Ascending aorta (tissue), 2 donors: ENCODE measurements at regions not wholly inside any gene's neighbourhood (a gene's known extent, or its start where the extent isn't known, plus 50 kb on each side); places are given as distances from the start of the nearest gene placed in this dataset.
A peak's percentile ranks its signal among the peaks of the same experiment; 100 is the strongest.
"Not testable (repeated sequence)": the region's sequence is repeated elsewhere in the genome, so short reads cannot be mapped to it uniquely, and the experiment has no call there.

Experiments
- DNase-seq, 2 donors: peaks; one replicate each; pipeline ENCODE4 v3.0.0-alpha.2; 2019; ENCODE audit warnings: low spot score in 2 of 2
- H3K27ac ChIP-seq, 2 donors: fragments of 200-600 bp; sonication (generic); one replicate each; pipeline ENCODE4 v1.5.1; 2016 to 2017; ENCODE audit warnings: mild to moderate bottlenecking in 1 of 2
- H3K27me3 ChIP-seq: fragments of 200-600 bp; sonication (generic); one replicate; pipeline ENCODE4 v1.5.1; 2017
- H3K36me3 ChIP-seq, 2 donors: fragments of 200-600 bp; sonication (generic); one replicate each; pipeline ENCODE4 v1.5.1; 2016
- H3K4me1 ChIP-seq, 2 donors: fragments of 200-600 bp; sonication (generic); one replicate each; pipeline ENCODE4 v1.5.1; 2016 to 2017; ENCODE audit warnings: mild to moderate bottlenecking in 1 of 2
- H3K4me3 ChIP-seq, 2 donors: fragments of 200-600 bp; sonication (generic); one replicate each; pipeline ENCODE4 v1.5.1; 2016 to 2017; ENCODE audit warnings: mild to moderate bottlenecking in 1 of 2
- H3K9me3 ChIP-seq, 2 donors: fragments of 200-600 bp; sonication (generic); one replicate each; pipeline ENCODE4 v1.5.1; 2016
- CTCF ChIP-seq, 3 experiments: fragments of 200-600 bp in 2 of 3; fragments of 450-650 bp in 1 of 3; sonication (generic) in 2 of 3; IDR thresholded peaks; one replicate each; pipeline ENCODE4 v1.5.1; 2016 to 2019; ENCODE audit warnings: antibody characterized with exemption in 3 of 3, mild to moderate bottlenecking in 1 of 3, moderate library complexity in 1 of 3
- intact Hi-C: fragments of 100-400 bp; cut with DNase I; formaldehyde crosslinking; loops from one replicate; pipeline ENCODE4 v1.15.1; 2023

GRCh38 chr5:172511952-172512351, 57.6 kb upstream of the SH3PXD2B start:
- no peak overlapping the region for H3K4me3 ChIP-seq
- no peak for DNase-seq
- TF ChIP-seq CTCF (IDR thresholded peaks at IDR 0.05) = no peak
- no peaks in the 10 kb centered on the region for H3K36me3 ChIP-seq
- intact Hi-C loops = no loop called here
- H3K9me3 ChIP-seq = peaks cover 0 to 18% of the 10 kb centered on the region in 2 donors
- H3K27me3 ChIP-seq = no peaks in the 10 kb centered on the region
- H3K4me1 ChIP-seq = no peaks in the 10 kb centered on the region
- no peak overlapping the region for H3K27ac ChIP-seq

DNA sequence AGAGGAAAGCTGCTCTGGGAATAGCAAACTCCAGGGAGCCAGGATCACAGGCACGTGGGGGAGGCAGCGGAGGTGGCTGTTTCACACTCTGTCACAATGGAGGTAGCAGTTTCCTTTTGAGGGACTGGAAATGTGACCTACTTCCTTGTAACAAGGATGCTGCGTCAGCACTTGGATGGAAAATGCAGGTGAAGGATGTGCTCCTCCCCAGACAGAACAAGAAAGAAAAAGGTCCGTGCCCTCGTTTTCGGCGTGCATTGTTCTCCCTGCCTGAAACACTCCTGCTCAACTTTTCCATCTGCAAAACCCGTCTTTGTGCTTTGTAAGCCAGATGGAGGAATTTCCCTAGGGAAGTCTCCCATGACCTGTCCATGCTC, 55.1 kb upstream of the SH3PXD2B start:
- no peak for TF ChIP-seq CTCF (IDR thresholded peaks at IDR 0.05)
- H3K4me1 ChIP-seq = no peaks in the 10 kb centered on the region
- H3K9me3 ChIP-seq = peaks cover 0 to 18% of the 10 kb centered on the region in 2 donors
- no peak overlapping the region for H3K27ac ChIP-seq
- peak in 1 of 2 donors; percentile 56 for DNase-seq
- intact Hi-C loops = no loop called here
- H3K27me3 ChIP-seq = no peaks in the 10 kb centered on the region
- no peak overlapping the region for H3K4me3 ChIP-seq
- no peaks in the 10 kb centered on the region for H3K36me3 ChIP-seq

- peaks cover 0 to 18% of the 10 kb centered on the region in 2 donors for H3K9me3 ChIP-seq
- intact Hi-C loops = no loop called here
- H3K4me3 ChIP-seq = no peak overlapping the region
- H3K27ac ChIP-seq = peak overlapping the region in 1 of 2 donors; percentile 5
- H3K4me1 ChIP-seq = no peaks in the 10 kb centered on the region
- no peak for TF ChIP-seq CTCF (IDR thresholded peaks at IDR 0.05)
- H3K36me3 ChIP-seq = no peaks in the 10 kb centered on the region
- peak in 1 of 2 donors; percentile 50 for DNase-seq
- H3K27me3 ChIP-seq = no peaks in the 10 kb centered on the region
Measured at GRCh38 chr5:172508471-172509404, 54.4 kb upstream of the SH3PXD2B start.

- not testable (repeated sequence) for H3K36me3 ChIP-seq, DNase-seq
Measured at GRCh38 chr5:172507485-172507884, 53.2 kb upstream of the SH3PXD2B start.

GRCh38 chr5:172506921-172507320, 52.6 kb upstream of the SH3PXD2B start:
- DNase-seq = peak in 1 of 2 donors; percentile 24
- Histone ChIP-seq H3K27ac (no peak overlapping the region), H3K27me3 (no peaks in the 10 kb centered on the region), H3K9me3 (peaks cover 0 to 8% of the 10 kb centered on the region in 2 donors), H3K4me3 (no peak overlapping the region), H3K36me3 (no peaks in the 10 kb centered on the region), H3K4me1 (no peaks in the 10 kb centered on the region)
- no peak for TF ChIP-seq CTCF (IDR thresholded peaks at IDR 0.05)
- intact Hi-C loops = no loop called here

More at GRCh38 chr5:172507485-172507884, 53.2 kb upstream of the SH3PXD2B start:
- H3K4me1 ChIP-seq, H3K4me3 ChIP-seq, H3K27ac ChIP-seq, H3K27me3 ChIP-seq, intact Hi-C loops: not testable (repeated sequence)
- peaks cover 0 to 14% of the 10 kb centered on the region in 2 donors for H3K9me3 ChIP-seq

DNA sequence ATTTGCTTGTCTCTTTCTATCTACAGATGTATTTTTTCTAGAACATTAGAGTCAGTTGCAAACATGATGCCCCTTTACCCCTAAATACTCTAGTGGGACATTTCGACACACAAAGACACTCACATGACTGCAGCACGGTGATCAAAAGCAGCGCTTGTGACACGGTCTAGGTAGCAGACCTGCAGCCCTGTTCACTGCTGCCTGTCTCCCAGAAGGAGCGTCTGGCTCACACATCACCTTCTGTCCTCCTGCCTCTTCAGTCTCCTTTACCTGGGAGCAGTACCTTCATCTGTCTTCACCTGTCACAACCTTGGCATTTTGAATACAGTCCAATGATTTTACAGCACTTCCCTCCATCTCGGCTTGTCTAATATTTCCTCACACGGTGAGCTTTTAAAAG, 51.9 kb upstream of the SH3PXD2B start:
- DNase-seq = no peak
- Histone ChIP-seq H3K27ac (no peak overlapping the region), H3K9me3 (peaks cover 0 to 1% of the 10 kb centered on the region in 2 donors), H3K27me3 (no peaks in the 10 kb centered on the region), H3K4me1 (no peaks in the 10 kb centered on the region), H3K4me3 (no peak overlapping the region), H3K36me3 (no peaks in the 10 kb centered on the region)
- no peak for TF ChIP-seq CTCF (IDR thresholded peaks at IDR 0.05)
- intact Hi-C loops = no loop called here
